OCI-LY7 (cell line): ENCODE measurements at regions not wholly inside any gene's neighbourhood (a gene's known extent, or its start where the extent isn't known, plus 50 kb on each side); places are given as distances from the start of the nearest gene placed in this dataset.

Experiments
- BruUV-seq: library from RNA; stranded (reverse); fragments of 400-500 nt; replicated peaks from 2 replicates; lab custom pipeline; 2021; lab: Mats Ljungman, UMichigan
- CTCF ChIA-PET: fragments of 300-600 bp; sonication (Branson Sonifier 250); formaldehyde crosslinking; loops from one replicate; lab custom pipeline; 2022; ENCODE audit warnings: antibody characterized with exemption; ENCODE audit not compliant: unreplicated experiment; lab: Charles Lee
- POLR2A ChIA-PET: fragments of 300-600 bp; sonication (Branson Sonifier 250); formaldehyde crosslinking; loops from one replicate; lab custom pipeline; 2022; ENCODE audit warnings: antibody characterized with exemption; lab: Charles Lee
- DNase-seq: peaks from one replicate; pipeline ENCODE4 v3.0.0-alpha.2; 2015; ENCODE audit warnings: low spot score
- H2AFZ ChIP-seq: fragments of 200-600 bp; sonication (generic), shearing (Covaris generic); 2 replicates; pipeline ENCODE4 v1.6.1; 2014; ENCODE audit warnings: mild to moderate bottlenecking, antibody characterized with exemption, low read length, moderate library complexity
- H3K27ac ChIP-seq: fragments of 200-600 bp; sonication (generic); 2 replicates; pipeline ENCODE4 v1.5.1; 2014; ENCODE audit warnings: mixed run types, low read depth, mild to moderate bottlenecking, moderate library complexity, low read length, inconsistent platforms; ENCODE audit not compliant: poor library complexity, severe bottlenecking
- H3K36me3 ChIP-seq: fragments of 200-600 bp; sonication (generic); 2 replicates; pipeline ENCODE4 v1.6.1; 2014; ENCODE audit warnings: mild to moderate bottlenecking, antibody characterized with exemption, low read length, moderate library complexity, mixed read lengths; ENCODE audit not compliant: insufficient read depth
- H3K4me1 ChIP-seq: fragments of 200-600 bp; sonication (generic); 2 replicates; pipeline ENCODE4 v1.5.1; 2014; ENCODE audit warnings: mild to moderate bottlenecking, low read length; ENCODE audit not compliant: insufficient read depth, poor library complexity, severe bottlenecking
- H3K4me2 ChIP-seq: fragments of 200-600 bp; sonication (generic); 2 replicates; pipeline ENCODE4 v1.6.1; 2014; ENCODE audit warnings: mild to moderate bottlenecking, low read length
- H3K4me3 ChIP-seq: fragments of 200-600 bp; sonication (generic); 2 replicates; pipeline ENCODE4 v1.5.1; 2014; ENCODE audit warnings: mild to moderate bottlenecking, low read depth, low read length; ENCODE audit not compliant: poor library complexity, severe bottlenecking
- H3K79me2 ChIP-seq: fragments of 200-600 bp; sonication (generic); 2 replicates; pipeline ENCODE4 v1.6.1; 2016; ENCODE audit warnings: low read depth, mild to moderate bottlenecking, low read length, moderate library complexity, mixed read lengths; ENCODE audit not compliant: insufficient read depth
- H3K9me2 ChIP-seq: fragments of 200-600 bp; sonication (generic); 2 replicates; pipeline ENCODE4 v1.6.1; 2016; ENCODE audit warnings: mild to moderate bottlenecking, low read length, mixed read lengths; ENCODE audit not compliant: insufficient read depth
- H3K9me3 ChIP-seq: fragments of 200-600 bp; sonication (generic); 2 replicates; pipeline ENCODE4 v1.6.1; 2014; ENCODE audit warnings: mild to moderate bottlenecking, mixed run types, low read length, mixed read lengths
- H4K20me1 ChIP-seq: fragments of 200-600 bp; sonication (generic); 2 replicates; pipeline ENCODE4 v1.6.1; 2014; ENCODE audit warnings: mild to moderate bottlenecking, antibody characterized with exemption, low read length, moderate library complexity, mixed read lengths; ENCODE audit not compliant: insufficient read depth
- EZH2phosphoT487 ChIP-seq: fragments of 200-600 bp; sonication (generic); IDR thresholded peaks from 2 replicates; pipeline ENCODE4 v1.6.1; 2018; ENCODE audit warnings: low read depth, borderline replicate concordance, mild to moderate bottlenecking, mixed run types, antibody characterized with exemption, low read length, moderate library complexity, mixed read lengths
- intact Hi-C: fragments of 100-400 bp; cut with micrococcal nuclease; formaldehyde crosslinking; loops from one replicate; pipeline ENCODE4 v1.10.0; 2022; ENCODE audit not compliant: unreplicated experiment
- TF ChIP-seq, protein P1 (sequence below): fragments of 200-600 bp; sonication (generic); conservative IDR thresholded peaks from 2 replicates; pipeline ENCODE4 v1.5.1; 2014; ENCODE audit warnings: mild to moderate bottlenecking, antibody characterized with exemption, low read length, moderate library complexity, mixed read lengths

DNA sequence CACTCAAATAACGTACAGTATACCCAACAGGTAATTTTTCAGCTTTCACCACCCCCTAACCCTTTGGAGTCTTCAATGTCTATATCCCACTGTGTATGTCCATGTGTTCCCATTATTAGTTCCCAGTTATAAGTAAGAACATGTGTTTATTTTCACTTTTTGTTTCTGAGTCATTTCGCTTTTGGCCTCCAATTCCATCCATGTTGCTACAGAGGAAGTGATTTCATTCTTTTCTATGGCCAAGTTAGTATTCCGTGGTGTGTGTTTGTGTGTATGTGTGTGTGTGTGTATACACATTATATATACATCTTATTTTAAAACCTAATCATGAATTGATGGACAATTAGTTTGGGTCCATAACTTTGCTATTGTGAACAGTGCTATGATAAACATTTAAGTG is 464.4 kb downstream of the CMPK2 start:
- Histone ChIP-seq H3K27ac (no peak overlapping the region), H3K4me3 (no peak overlapping the region), H3K9me3 (no peaks in the 10 kb centered on the region), H3K36me3 (no peaks in the 10 kb centered on the region), H3K9me2 (no peaks in the 10 kb centered on the region), H3K4me1 (no peaks in the 10 kb centered on the region), H3K4me2 (no peak overlapping the region), H3K79me2 (no peaks in the 10 kb centered on the region), H4K20me1 (no peaks in the 10 kb centered on the region), H2AFZ (no peak overlapping the region)
- intact Hi-C loops, result no loop called here
- POLR2A ChIA-PET, result no interaction called here
- DNase-seq, result no peak
- CTCF ChIA-PET, result no interaction called here
- TF ChIP-seq, protein P1, sequence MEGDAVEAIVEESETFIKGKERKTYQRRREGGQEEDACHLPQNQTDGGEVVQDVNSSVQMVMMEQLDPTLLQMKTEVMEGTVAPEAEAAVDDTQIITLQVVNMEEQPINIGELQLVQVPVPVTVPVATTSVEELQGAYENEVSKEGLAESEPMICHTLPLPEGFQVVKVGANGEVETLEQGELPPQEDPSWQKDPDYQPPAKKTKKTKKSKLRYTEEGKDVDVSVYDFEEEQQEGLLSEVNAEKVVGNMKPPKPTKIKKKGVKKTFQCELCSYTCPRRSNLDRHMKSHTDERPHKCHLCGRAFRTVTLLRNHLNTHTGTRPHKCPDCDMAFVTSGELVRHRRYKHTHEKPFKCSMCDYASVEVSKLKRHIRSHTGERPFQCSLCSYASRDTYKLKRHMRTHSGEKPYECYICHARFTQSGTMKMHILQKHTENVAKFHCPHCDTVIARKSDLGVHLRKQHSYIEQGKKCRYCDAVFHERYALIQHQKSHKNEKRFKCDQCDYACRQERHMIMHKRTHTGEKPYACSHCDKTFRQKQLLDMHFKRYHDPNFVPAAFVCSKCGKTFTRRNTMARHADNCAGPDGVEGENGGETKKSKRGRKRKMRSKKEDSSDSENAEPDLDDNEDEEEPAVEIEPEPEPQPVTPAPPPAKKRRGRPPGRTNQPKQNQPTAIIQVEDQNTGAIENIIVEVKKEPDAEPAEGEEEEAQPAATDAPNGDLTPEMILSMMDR, result no peak
- TF ChIP-seq EZH2phosphoT487, result no peak
- BruUV-seq, result no TSS peak

DNA sequence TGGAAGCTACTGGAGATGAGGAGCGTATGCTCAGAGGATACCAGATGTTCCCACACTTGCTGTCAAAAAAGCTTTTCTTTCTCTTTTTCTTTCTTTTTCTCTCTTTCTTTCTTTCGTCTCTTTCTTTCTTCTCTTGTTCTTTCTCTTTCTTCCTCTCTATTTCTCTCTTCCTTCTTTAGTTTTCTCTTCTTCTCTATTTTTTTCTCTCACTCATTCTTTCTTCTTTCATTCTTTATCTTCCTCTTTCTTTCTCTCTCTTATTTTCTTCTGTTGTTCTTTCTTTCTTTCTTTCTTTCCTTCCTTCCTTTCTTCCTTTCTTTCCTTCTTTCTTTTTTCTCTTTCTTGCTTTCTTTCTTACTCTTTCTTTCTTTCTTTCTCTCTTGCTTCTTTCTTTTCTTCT is 457.6 kb downstream of the CMPK2 start:
- no peak overlapping the region for H3K27ac ChIP-seq
- no peak overlapping the region for H3K4me2 ChIP-seq
- H4K20me1 ChIP-seq, result no peaks in the 10 kb centered on the region
- no peak overlapping the region for H3K4me3 ChIP-seq
- H3K36me3 ChIP-seq, result no peaks in the 10 kb centered on the region
- intact Hi-C loops, result no loop called here
- no peaks in the 10 kb centered on the region for H3K4me1 ChIP-seq
- ChIA-PET POLR2A (interaction anchor here (0.7 kb wide), 1 partner anchor 85 kb away, joined by 3 read pairs; no protein-coding TSS in a partner anchor), CTCF (no interaction called here)
- no TSS peak for BruUV-seq
- H3K79me2 ChIP-seq, result no peaks in the 10 kb centered on the region
- no peak overlapping the region for H2AFZ ChIP-seq
- no peak for DNase-seq
- H3K9me3 ChIP-seq, result no peaks in the 10 kb centered on the region
- TF ChIP-seq EZH2phosphoT487, result no peak
- TF ChIP-seq, protein P1, result no peak
- H3K9me2 ChIP-seq, result no peaks in the 10 kb centered on the region

DNA sequence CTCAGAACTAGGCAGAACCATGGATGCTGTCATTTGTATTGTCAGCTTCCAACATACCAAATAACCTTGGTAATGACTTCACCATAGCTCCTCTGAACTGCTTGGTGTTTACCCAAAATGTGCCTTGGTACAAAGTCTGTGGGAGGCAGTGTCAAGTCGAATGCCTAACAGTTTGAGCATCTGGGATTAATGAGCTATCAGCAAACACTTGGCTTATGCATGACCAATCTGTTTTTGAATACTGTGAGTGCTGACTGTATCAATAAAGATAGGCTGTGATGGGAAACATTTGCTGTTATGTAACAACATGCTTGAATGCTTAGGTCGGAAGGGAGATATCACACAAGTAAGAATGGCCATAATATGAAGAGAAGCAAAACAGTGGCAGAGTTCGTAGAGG is 455.4 kb downstream of the CMPK2 start:
- Histone ChIP-seq H2AFZ (no peak overlapping the region), H3K9me3 (no peaks in the 10 kb centered on the region), H3K36me3 (no peaks in the 10 kb centered on the region), H3K9me2 (no peaks in the 10 kb centered on the region), H3K27ac (no peak overlapping the region), H3K4me2 (no peak overlapping the region), H3K4me3 (no peak overlapping the region), H3K79me2 (no peaks in the 10 kb centered on the region), H4K20me1 (no peaks in the 10 kb centered on the region), H3K4me1 (no peaks in the 10 kb centered on the region)
- no TSS peak for BruUV-seq
- DNase-seq, result no peak
- ChIA-PET CTCF (no interaction called here), POLR2A (interaction anchor here (0.5 to 1.1 kb wide), 2 partner anchors 9 to 313 kb away, joined by 3 to 6 read pairs; no protein-coding TSS in a partner anchor)
- intact Hi-C loops, result no loop called here
- no peak for TF ChIP-seq EZH2phosphoT487
- TF ChIP-seq, protein P1, result no peak
